ENCODE measurements at regions not wholly inside any gene's neighbourhood (a gene's known extent, or its start where the extent isn't known, plus 50 kb on each side); places are given as distances from the start of the nearest gene placed in this dataset.

DNA sequence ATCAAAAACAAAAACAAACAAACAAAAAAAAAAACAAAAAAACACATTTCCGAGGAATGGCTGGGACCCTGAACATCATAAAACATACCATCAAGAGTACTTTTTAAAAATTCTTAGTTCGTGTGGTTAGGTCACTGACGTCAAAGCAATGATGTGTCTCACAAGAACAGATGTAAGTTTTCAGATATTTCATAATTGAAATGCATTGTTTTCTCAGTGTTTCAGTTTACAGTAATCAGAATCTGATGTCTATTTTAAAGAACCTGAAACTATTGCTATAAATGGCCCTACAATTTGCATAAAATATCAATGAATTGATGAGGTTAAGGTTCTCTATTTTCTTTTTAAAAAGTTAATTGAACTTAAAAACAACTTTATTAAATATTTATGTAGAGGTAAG is 103.7 kb upstream of the HGF start:
- TF ChIP-seq CBFB (IDR thresholded peaks at IDR 0.05; ENCODE audit: low read depth) (0 out of 2 replicates have a peak, but pooled peaks have one; percentile 26), TCF12 (IDR thresholded peaks at IDR 0.05; ENCODE audit: low read depth, low read length) (no peak), NFIC (IDR thresholded peaks at IDR 0.05; ENCODE audit: low read depth, low read length) (peak; percentile 80; the same call in 1 of the 2 replicates), ATF7 (IDR thresholded peaks at IDR 0.05; ENCODE audit: low read depth) (peak; percentile 46; the same call in 1 of the 2 replicates)
- TF ChIP-seq, protein P1, sequence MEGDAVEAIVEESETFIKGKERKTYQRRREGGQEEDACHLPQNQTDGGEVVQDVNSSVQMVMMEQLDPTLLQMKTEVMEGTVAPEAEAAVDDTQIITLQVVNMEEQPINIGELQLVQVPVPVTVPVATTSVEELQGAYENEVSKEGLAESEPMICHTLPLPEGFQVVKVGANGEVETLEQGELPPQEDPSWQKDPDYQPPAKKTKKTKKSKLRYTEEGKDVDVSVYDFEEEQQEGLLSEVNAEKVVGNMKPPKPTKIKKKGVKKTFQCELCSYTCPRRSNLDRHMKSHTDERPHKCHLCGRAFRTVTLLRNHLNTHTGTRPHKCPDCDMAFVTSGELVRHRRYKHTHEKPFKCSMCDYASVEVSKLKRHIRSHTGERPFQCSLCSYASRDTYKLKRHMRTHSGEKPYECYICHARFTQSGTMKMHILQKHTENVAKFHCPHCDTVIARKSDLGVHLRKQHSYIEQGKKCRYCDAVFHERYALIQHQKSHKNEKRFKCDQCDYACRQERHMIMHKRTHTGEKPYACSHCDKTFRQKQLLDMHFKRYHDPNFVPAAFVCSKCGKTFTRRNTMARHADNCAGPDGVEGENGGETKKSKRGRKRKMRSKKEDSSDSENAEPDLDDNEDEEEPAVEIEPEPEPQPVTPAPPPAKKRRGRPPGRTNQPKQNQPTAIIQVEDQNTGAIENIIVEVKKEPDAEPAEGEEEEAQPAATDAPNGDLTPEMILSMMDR (IDR thresholded peaks at IDR 0.05 in 2 of 3, conservative IDR thresholded peaks at IDR 0.05 in 1 of 3; ENCODE audit: control insufficient read depth in 2 of 3, extremely low read depth in 1 of 3, insufficient read depth in 1 of 3, low read depth in 3 of 3, low read length in 3 of 3): no peak

Data from GM12878 (cell line).